GM11168 (cell line): ENCODE measurements at regions not wholly inside any gene's neighbourhood (a gene's known extent, or its start where the extent isn't known, plus 50 kb on each side); places are given as distances from the start of the nearest gene placed in this dataset.

Experiments used
- in situ Hi-C: fragments of 300-500 bp; cut with MboI; formaldehyde crosslinking; loops from one replicate; pipeline ENCODE4 v1.12.0; 2022; ENCODE audit warnings: low sequenced_read_pairs; ENCODE audit not compliant: unreplicated experiment

DNA sequence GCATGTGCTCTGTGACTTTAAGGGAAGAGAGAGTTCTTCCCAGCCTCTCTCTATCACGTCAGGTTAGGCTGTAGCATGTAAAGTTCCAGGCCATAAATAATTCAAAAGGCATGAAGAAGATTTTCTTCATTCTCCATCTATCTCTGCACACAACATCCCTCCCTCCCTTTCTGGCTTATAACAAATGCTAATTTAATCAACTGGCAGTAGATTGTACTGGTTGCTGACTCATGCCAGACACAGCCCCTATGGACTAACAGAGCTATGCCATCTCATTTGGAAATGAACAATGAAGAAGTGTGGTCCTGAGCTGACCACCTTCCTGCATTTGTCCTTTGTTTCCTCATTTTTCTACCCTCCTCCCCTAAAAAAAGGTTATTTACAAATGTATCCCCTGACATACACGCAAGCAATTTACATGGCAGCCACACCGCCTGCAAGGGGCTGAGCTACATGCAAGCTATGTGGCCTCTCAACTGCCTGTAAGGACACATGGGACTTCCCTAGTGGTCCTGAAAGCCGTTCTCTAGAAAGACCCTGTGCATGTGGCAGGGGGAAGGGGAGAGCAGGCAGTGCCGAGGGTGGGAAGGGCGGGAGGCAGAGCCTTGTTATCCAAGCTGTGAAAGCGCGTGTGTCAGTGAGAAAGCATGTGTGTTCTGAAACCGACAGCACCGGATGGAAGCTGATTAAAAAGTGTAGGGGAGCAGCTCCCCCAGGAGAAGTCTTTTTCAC is 90.9 kb upstream of the KLF7 start:
- in situ Hi-C loops = no loop called here

- in situ Hi-C loops = no loop called here
Measured at GRCh38 chr2:207257251-207258250, 91.8 kb upstream of the KLF7 start.

DNA sequence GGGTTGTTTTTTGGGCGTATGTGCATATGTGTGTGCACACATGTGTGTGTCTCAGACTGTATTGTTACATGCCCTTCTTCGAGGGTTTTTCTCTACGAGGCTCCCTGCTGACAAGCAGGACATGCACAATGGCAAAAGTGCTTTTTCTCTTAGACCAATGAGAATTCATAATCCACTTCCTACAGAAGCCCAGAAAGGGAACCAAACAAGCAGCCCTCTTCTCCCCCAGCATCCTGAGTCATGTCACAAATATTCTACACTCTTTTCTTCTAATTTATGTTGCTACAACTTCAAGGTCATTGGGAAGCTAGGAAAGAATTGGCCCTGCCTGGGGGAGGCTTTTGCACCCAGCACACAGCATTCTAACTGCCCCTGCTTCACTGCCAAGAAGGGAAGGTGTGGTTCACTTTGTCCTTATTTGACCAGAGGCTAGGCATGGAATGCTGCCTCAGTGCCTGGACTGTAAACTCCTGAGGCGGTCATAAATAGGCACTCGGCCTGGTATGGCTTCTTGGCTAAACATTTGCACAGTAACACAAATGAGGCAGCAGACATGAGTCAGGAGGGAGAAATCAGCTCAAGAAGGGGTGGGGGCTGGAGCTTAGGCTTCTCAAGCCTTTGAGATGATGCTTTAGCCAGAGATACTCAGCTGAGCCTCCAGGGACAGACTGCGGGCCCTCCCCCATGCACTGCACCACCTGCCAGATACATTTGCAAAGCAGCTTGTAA is 92.7 kb upstream of the KLF7 start:
- in situ Hi-C loops = no loop called here

- in situ Hi-C loops = no loop called here
Measured at GRCh38 chr2:207260021-207260420, 94.3 kb upstream of the KLF7 start.

DNA sequence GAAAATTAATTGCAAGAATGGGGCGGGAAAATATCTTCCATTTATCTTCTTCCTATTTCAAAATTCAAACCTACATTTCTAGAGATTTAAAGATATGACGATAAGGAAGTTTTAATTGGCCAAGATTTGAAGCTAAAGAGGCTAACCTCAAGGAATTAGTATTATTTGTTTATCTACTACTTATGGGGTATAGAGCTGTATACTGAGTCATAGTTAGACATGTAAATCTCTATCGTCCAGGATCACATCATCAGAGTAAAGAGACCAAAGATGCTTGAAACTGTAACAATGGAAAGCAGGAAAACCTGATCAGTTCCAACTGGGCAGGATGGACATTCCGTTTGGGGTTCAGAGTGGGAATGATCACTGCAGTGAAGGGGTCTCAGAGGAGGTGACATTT is 95.2 kb upstream of the KLF7 start:
- in situ Hi-C loops = no loop called here

DNA sequence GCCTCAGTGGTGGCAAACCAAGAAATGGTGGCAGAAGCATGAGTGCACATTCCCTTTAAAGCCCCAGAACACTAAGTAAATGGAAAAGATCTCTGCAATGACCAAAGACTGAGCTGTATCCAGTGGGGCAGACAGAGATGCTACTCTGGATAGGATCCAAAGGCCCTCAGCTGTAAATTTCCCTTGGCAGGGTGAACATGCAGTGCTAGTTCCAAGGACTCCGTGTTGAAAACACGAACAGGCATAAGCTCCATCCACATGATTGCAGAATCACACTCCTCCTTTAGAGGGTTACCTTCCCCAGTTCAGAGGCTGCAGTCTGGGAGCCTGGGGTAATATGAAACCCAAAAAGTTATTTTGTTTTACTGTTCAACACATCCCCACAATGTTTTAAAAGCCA is 98.6 kb upstream of the KLF7 start:
- in situ Hi-C loops = no loop called here

DNA sequence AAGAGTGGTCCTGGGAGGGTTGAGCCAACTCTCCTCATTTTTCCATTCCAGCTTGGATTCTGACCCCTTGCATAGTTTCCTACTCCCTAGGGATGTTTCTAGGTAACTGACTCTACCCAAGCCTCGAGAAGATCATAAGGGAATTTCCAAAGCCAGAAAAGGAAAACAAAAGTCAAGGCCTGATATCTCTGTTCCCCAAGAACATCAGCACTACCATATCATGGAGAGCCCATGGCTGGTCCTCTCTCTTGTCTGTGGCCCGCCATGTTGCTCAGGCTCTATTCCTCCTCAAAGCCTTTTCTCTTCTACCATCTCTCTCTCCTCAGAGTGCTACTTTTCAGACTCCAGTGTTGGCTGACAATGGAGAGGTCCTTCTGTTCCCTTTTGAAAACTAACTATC is 99.6 kb upstream of the KLF7 start:
- in situ Hi-C loops = no loop called here

GRCh38 chr2:207265869-207266268 is 100.1 kb upstream of the KLF7 start:
- in situ Hi-C loops = no loop called here

DNA sequence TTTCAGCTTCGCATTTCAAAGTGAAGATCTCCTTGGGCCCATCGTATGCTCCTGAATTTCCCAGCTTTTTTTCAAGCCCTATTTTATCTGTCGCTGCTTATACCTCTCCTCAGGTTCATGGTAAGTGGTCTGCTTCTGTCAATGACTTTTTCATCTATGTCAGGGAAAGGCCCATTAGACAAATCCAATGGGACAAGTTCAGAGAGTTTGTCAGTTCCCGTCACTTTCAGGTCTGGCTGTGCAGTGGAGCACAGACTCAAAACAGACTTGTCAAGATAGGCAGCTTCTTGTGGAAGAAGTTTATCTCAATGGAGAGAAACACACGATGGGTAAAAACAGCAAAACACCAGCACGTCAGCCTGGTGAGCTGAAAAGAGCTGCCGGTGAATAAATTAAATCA is 100.9 kb upstream of the KLF7 start:
- in situ Hi-C loops = no loop called here

- in situ Hi-C loops = no loop called here
Measured at GRCh38 chr2:207269038-207269437, 103.3 kb upstream of the KLF7 start.

GRCh38 chr2:207274530-207275189 is 108.9 kb upstream of the KLF7 start:
- in situ Hi-C loops = no loop called here

DNA sequence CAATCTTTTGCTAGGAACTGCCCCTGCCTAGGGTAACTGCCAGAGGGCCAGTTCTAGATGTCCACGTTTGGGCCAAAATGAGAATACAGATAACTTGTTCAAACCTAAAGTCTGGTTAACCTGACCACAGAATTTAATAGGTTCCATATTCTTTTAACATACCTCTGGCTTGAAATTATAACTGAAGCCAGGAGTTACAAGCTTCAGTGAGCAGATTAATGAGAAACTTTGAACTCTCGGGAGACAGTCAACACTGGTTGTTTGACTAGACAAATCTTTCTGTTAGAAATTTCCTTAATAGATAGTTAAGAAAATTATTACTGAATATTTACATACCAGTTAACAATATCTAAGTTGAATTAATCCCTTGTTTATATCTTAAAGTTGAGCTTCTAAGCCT is 110.0 kb upstream of the KLF7 start:
- in situ Hi-C loops = no loop called here

GRCh38 chr2:207276248-207276647 is 110.5 kb upstream of the KLF7 start:
- in situ Hi-C loops = no loop called here

GRCh38 chr2:207276858-207277257 is 111.1 kb upstream of the KLF7 start:
- in situ Hi-C loops = no loop called here

GRCh38 chr2:207279520-207279919 is 113.8 kb upstream of the KLF7 start:
- in situ Hi-C loops = no loop called here

DNA sequence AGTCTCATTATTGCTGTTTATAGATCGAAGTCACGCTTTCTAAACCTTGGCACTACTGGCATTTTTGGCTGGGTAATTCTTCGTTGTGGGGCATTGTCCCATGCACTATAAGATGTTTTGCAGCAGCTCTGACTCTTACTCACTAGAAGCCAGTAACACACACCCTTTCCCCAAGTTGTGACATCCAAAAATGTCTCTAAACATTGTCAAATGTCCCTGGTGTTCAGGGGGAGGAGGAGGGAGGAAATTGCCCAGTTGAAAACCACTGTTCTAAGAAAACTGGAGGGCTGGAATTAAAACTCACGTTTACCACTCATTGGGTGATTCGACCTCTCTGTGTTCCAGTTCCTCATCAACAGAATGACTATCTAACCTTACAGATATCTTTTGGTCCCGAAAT is 115.7 kb upstream of the KLF7 start:
- in situ Hi-C loops = no loop called here

DNA sequence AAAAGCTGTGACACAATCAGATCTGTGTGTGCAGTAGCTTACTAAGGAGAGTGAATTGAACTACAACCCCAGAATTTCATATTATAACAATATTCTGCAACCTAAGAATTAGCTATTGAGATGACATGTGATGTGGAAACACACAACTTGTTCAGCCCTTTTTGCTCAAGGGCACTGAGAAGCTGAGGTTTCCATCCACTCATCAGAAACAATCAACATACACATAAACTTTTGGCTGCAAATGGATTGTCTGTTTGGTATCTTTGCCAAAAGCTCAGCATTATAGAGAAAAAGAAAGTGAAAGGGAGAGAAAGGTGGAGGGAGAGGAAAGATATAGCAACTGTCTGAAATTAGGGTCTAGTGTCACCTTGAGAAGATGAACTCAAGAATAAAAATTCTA is 117.2 kb upstream of the KLF7 start:
- in situ Hi-C loops = no loop called here

DNA sequence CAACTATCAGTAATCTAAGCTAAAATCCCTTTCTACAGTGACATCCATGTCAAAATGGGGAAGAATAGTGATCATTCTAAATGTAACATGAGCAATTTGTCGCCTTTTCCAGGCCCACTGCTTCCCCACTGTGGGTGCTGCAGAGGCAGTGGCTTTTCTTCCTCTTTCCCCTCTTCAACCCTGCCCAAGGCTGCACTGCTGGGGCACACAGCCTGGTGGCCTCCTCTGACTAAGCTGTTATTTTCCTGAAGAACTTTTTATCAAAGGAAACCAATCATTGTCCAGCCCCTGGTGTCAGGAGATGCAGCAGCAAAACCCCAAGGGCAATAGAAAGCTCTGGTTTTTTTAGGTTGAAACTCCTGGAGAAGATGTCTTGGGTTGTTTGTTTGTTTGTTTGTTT is 117.6 kb upstream of the KLF7 start:
- in situ Hi-C loops = no loop called here

DNA sequence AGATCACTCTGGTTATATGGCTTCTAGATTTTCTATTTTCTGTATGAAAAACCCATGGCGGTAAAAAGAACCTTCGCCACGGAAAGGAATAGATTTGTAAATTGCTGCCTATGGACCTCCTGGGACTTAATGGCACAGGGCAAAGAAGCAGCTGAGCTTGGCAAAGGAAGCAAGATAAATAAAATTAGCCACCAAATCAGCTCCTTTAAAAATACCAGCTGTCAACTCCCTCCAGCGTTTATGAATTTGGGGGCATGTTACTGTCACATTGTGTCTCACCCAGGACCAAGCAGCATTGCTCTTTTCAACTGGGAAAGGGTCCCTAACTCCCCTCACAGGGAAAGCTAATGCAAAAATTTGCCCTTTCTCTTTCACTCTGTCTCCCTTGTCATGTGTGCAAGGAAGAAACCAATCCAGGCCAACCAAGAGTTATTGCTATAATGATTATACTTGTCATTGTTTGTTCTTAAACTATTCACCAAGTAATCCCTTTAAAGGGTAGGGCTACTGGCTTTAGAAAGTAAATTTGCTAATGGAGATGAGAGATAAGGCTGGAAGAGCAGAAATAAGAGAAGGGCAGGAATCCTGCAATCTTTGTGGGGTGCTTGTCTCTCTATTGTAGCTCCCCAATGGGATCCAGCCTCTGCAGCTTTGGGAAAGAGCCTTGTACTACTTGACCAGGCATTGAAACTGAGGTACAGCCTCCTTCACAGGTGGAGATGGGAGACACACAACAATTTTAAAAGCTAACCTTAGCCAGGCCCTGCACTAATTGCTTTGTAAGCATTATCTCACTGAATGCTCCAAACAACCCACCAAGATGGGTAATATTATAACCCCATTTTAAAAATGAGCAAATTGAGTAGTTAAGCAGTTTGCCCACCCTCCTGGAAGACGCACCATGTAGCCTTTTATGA is 119.1 kb upstream of the KLF7 start:
- in situ Hi-C loops = no loop called here
